GM21423 (cell line): ENCODE measurements at regions not wholly inside any gene's neighbourhood (a gene's known extent, or its start where the extent isn't known, plus 50 kb on each side); places are given as distances from the start of the nearest gene placed in this dataset.
"Not testable (repeated sequence)": the region's sequence is repeated elsewhere in the genome, so short reads cannot be mapped to it uniquely, and the experiment has no call there.

Source experiments
- ATAC-seq: cut with Tn5 transposase; IDR thresholded peaks from one replicate; pipeline ENCODE4 v1.9.1; 2021; ENCODE audit warnings: mild to moderate bottlenecking, moderate library complexity; ENCODE audit not compliant: unreplicated experiment

GRCh38 chr10:34016576-34016975 lies 682.1 kb upstream of the NRP1 start:
- no peak for ATAC-seq

- ATAC-seq: no peak
Observed at GRCh38 chr10:34015700-34016099, 681.2 kb upstream of the NRP1 start.

- no peak for ATAC-seq
Observed at GRCh38 chr10:34013235-34013634, 678.8 kb upstream of the NRP1 start.

GRCh38 chr10:34010891-34011290 lies 676.4 kb upstream of the NRP1 start:
- no peak for ATAC-seq

GRCh38 chr10:34010228-34010627 lies 675.8 kb upstream of the NRP1 start:
- not testable (repeated sequence) for ATAC-seq

GRCh38 chr10:34008656-34009055 lies 674.2 kb upstream of the NRP1 start:
- no peak for ATAC-seq

GRCh38 chr10:34006471-34006870 lies 672.0 kb upstream of the NRP1 start:
- no peak for ATAC-seq

GRCh38 chr10:34003561-34003960 lies 669.1 kb upstream of the NRP1 start:
- ATAC-seq: no peak

- no peak for ATAC-seq
Observed at GRCh38 chr10:34002896-34003295, 668.4 kb upstream of the NRP1 start.

GRCh38 chr10:34001831-34002230 lies 667.4 kb upstream of the NRP1 start:
- ATAC-seq: no peak

- ATAC-seq: no peak
Observed at GRCh38 chr10:34001087-34001580, 666.7 kb upstream of the NRP1 start.

- no peak for ATAC-seq
Observed at GRCh38 chr10:33993917-33994316, 659.5 kb upstream of the NRP1 start.

GRCh38 chr10:33991924-33992323 lies 657.5 kb upstream of the NRP1 start:
- ATAC-seq: no peak

- no peak for ATAC-seq
Observed at GRCh38 chr10:33986515-33986914, 652.0 kb upstream of the NRP1 start.

GRCh38 chr10:33986016-33986415 lies 651.5 kb upstream of the NRP1 start:
- ATAC-seq: no peak

- no peak for ATAC-seq
Observed at GRCh38 chr10:33982995-33983394, 648.5 kb upstream of the NRP1 start.

- ATAC-seq: no peak
Observed at GRCh38 chr10:33981301-33981700, 646.8 kb upstream of the NRP1 start.

GRCh38 chr10:33979195-33979594 lies 644.7 kb upstream of the NRP1 start:
- ATAC-seq: no peak

- ATAC-seq: no peak
Observed at GRCh38 chr10:33975481-33975880, 641.0 kb upstream of the NRP1 start.

- ATAC-seq: no peak
Observed at GRCh38 chr10:33974976-33975478, 640.6 kb upstream of the NRP1 start.

GRCh38 chr10:33968983-33969382 lies 634.5 kb upstream of the NRP1 start:
- no peak for ATAC-seq

- ATAC-seq: no peak
Observed at GRCh38 chr10:33967606-33968120, 633.2 kb upstream of the NRP1 start.

GRCh38 chr10:33966946-33967345 lies 632.5 kb upstream of the NRP1 start:
- ATAC-seq: no peak
